NT2/D1 (cell line): ENCODE measurements at regions not wholly inside any gene's neighbourhood (a gene's known extent, or its start where the extent isn't known, plus 50 kb on each side); places are given as distances from the start of the nearest gene placed in this dataset.

Source experiments
- DNase-seq: peaks from one replicate; pipeline ENCODE4 v3.0.0-alpha.2; 2011; ENCODE audit warnings: low read depth, low spot score
- H3K27me3 ChIP-seq: 2 replicates; pipeline ENCODE4 v1.6.0; 2011; ENCODE audit warnings: mild to moderate bottlenecking; ENCODE audit not compliant: insufficient read length, insufficient read depth
- H3K36me3 ChIP-seq: 2 replicates; pipeline ENCODE4 v1.6.1; 2011; ENCODE audit warnings: mild to moderate bottlenecking, low read length, mixed read lengths; ENCODE audit not compliant: insufficient read depth, insufficient read length
- H3K4me1 ChIP-seq: 2 replicates; pipeline ENCODE4 v1.5.1; 2011; ENCODE audit not compliant: insufficient read depth, insufficient read length
- H3K4me3 ChIP-seq: 2 replicates; pipeline ENCODE4 v1.5.1; 2011; ENCODE audit warnings: low read depth; ENCODE audit not compliant: insufficient read length
- H3K9ac ChIP-seq: 2 replicates; pipeline ENCODE4 v1.6.0; 2011; ENCODE audit warnings: low read depth; ENCODE audit not compliant: insufficient read length
- H3K9me3 ChIP-seq: 2 replicates; pipeline ENCODE4 v1.5.1; 2011; ENCODE audit warnings: mild to moderate bottlenecking, low read length; ENCODE audit not compliant: insufficient read depth
- SUZ12 ChIP-seq: IDR thresholded peaks from 2 replicates; pipeline ENCODE4 v1.6.1; 2011; ENCODE audit not compliant: insufficient read length, insufficient read depth; ENCODE audit errors: extremely low read depth
- YY1 ChIP-seq: IDR thresholded peaks from 2 replicates; pipeline ENCODE4 v1.6.1; 2011; ENCODE audit not compliant: insufficient read length, insufficient read depth
- ZNF274 ChIP-seq: IDR thresholded peaks from 2 replicates; pipeline ENCODE4 v1.6.1; 2011; ENCODE audit warnings: mild to moderate bottlenecking, low read depth, low read length

- Histone ChIP-seq H3K36me3 (no peaks in the 10 kb centered on the region), H3K9me3 (no peaks in the 10 kb centered on the region), H3K4me1 (no peaks in the 10 kb centered on the region), H3K9ac (no peak overlapping the region), H3K27me3 (no peaks in the 10 kb centered on the region), H3K4me3 (no peak overlapping the region)
- TF ChIP-seq SUZ12 = no peak
- no peak for TF ChIP-seq ZNF274
- no peak for TF ChIP-seq YY1
- no peak for DNase-seq
These were observed 400.2 kb downstream of the HAO1 start for GRCh38 chr20:7540018-7540417.

- Histone ChIP-seq H3K36me3 (no peaks in the 10 kb centered on the region), H3K9ac (no peak overlapping the region), H3K27me3 (no peaks in the 10 kb centered on the region), H3K4me1 (no peaks in the 10 kb centered on the region), H3K4me3 (no peak overlapping the region), H3K9me3 (no peaks in the 10 kb centered on the region)
- no peak for TF ChIP-seq SUZ12
- TF ChIP-seq ZNF274 = no peak
- no peak for TF ChIP-seq YY1
- DNase-seq = no peak
These were observed 399.3 kb downstream of the HAO1 start for GRCh38 chr20:7540923-7541322.

- no peak for DNase-seq
- no peaks in the 10 kb centered on the region for H3K27me3 ChIP-seq
- no peak for TF ChIP-seq YY1
- no peak overlapping the region for H3K9ac ChIP-seq
- no peak overlapping the region for H3K4me3 ChIP-seq
- no peaks in the 10 kb centered on the region for H3K36me3 ChIP-seq
- no peaks in the 10 kb centered on the region for H3K4me1 ChIP-seq
- no peaks in the 10 kb centered on the region for H3K9me3 ChIP-seq
These were observed 369.2 kb downstream of the HAO1 start for GRCh38 chr20:7571101-7571500.

GRCh38 chr20:7571521-7572055, 368.7 kb downstream of the HAO1 start:
- Histone ChIP-seq H3K4me3 (no peak overlapping the region), H3K9me3 (no peaks in the 10 kb centered on the region), H3K4me1 (no peaks in the 10 kb centered on the region), H3K27me3 (no peaks in the 10 kb centered on the region), H3K9ac (no peak overlapping the region), H3K36me3 (no peaks in the 10 kb centered on the region)
- no peak for DNase-seq
- no peak for TF ChIP-seq YY1
- TF ChIP-seq ZNF274 = no peak
- TF ChIP-seq SUZ12 = no peak

GRCh38 chr20:7579888-7580287, 360.4 kb downstream of the HAO1 start:
- no peak overlapping the region for H3K9ac ChIP-seq
- TF ChIP-seq SUZ12 (no peak), ZNF274 (no peak), YY1 (no peak)
- H3K27me3 ChIP-seq = no peaks in the 10 kb centered on the region
- H3K9me3 ChIP-seq = no peaks in the 10 kb centered on the region
- no peak for DNase-seq
- no peak overlapping the region for H3K4me3 ChIP-seq
- no peaks in the 10 kb centered on the region for H3K36me3 ChIP-seq
- no peaks in the 10 kb centered on the region for H3K4me1 ChIP-seq

GRCh38 chr20:7585126-7585679, 355.1 kb downstream of the HAO1 start:
- TF ChIP-seq YY1 (no peak), SUZ12 (no peak), ZNF274 (no peak)
- H3K27me3 ChIP-seq = no peaks in the 10 kb centered on the region
- H3K4me3 ChIP-seq = no peak overlapping the region
- H3K4me1 ChIP-seq = no peaks in the 10 kb centered on the region
- H3K9me3 ChIP-seq = no peaks in the 10 kb centered on the region
- H3K36me3 ChIP-seq = no peaks in the 10 kb centered on the region
- DNase-seq = no peak
- no peak overlapping the region for H3K9ac ChIP-seq

- no peak for TF ChIP-seq SUZ12
- no peak for TF ChIP-seq ZNF274
- no peak for TF ChIP-seq YY1
- no peaks in the 10 kb centered on the region for H3K36me3 ChIP-seq
- H3K27me3 ChIP-seq = no peaks in the 10 kb centered on the region
- H3K4me3 ChIP-seq = no peak overlapping the region
- no peaks in the 10 kb centered on the region for H3K9me3 ChIP-seq
- H3K4me1 ChIP-seq = no peaks in the 10 kb centered on the region
- no peak for DNase-seq
- no peak overlapping the region for H3K9ac ChIP-seq
These were observed 353.8 kb downstream of the HAO1 start for GRCh38 chr20:7586481-7586880.

GRCh38 chr20:7589164-7589563, 351.1 kb downstream of the HAO1 start:
- no peak for TF ChIP-seq SUZ12
- TF ChIP-seq ZNF274 = no peak
- no peak for TF ChIP-seq YY1
- H3K4me3 ChIP-seq = no peak overlapping the region
- no peaks in the 10 kb centered on the region for H3K4me1 ChIP-seq
- H3K9me3 ChIP-seq = no peaks in the 10 kb centered on the region; the same call in 1 of the 2 replicates
- no peaks in the 10 kb centered on the region for H3K27me3 ChIP-seq
- no peaks in the 10 kb centered on the region for H3K36me3 ChIP-seq
- H3K9ac ChIP-seq = no peak overlapping the region
- DNase-seq = no peak
